Thymus (tissue), 11 donors: ENCODE measurements at regions not wholly inside any gene's neighbourhood (a gene's known extent, or its start where the extent isn't known, plus 50 kb on each side); places are given as distances from the start of the nearest gene placed in this dataset.
"Not testable (repeated sequence)": the region's sequence is repeated elsewhere in the genome, so short reads cannot be mapped to it uniquely, and the experiment has no call there.

Source experiments
- DNase-seq, 9 donors: peaks; one replicate each; pipeline ENCODE4 v3.0.0-alpha.2; 2013; ENCODE audit warnings: low spot score in 9 of 9, low read depth in 6 of 9, missing footprints in 1 of 9
- H3K27ac ChIP-seq, 2 donors: one replicate each; pipeline ENCODE4 v1.5.1; 2013; ENCODE audit warnings: control low read depth in 1 of 2, low read depth in 1 of 2, low read length in 1 of 2, mild to moderate bottlenecking in 1 of 2, moderate library complexity in 1 of 2
- H3K27me3 ChIP-seq, 2 donors: one replicate each; pipeline ENCODE4 v1.5.1; 2013; ENCODE audit warnings: low read length in 1 of 2; ENCODE audit not compliant: control insufficient read depth in 2 of 2, insufficient read depth in 1 of 2
- H3K36me3 ChIP-seq, 2 donors: one replicate each; pipeline ENCODE4 v1.5.1; 2013; ENCODE audit warnings: low read length in 1 of 2, mild to moderate bottlenecking in 1 of 2, moderate library complexity in 1 of 2; ENCODE audit not compliant: control insufficient read depth in 2 of 2, insufficient read depth in 2 of 2
- H3K4me1 ChIP-seq, 2 donors: one replicate each; pipeline ENCODE4 v1.5.1; 2013; ENCODE audit warnings: low read length in 2 of 2; ENCODE audit not compliant: control insufficient read depth in 2 of 2, insufficient read depth in 2 of 2
- H3K4me3 ChIP-seq, 2 donors: one replicate each; pipeline ENCODE4 v1.5.1; 2013; ENCODE audit warnings: low read length in 2 of 2, control low read depth in 1 of 2, mild to moderate bottlenecking in 1 of 2
- H3K9me3 ChIP-seq, 2 donors: one replicate each; pipeline ENCODE4 v1.5.1; 2013; ENCODE audit warnings: low read length in 1 of 2, mild to moderate bottlenecking in 1 of 2; ENCODE audit not compliant: control insufficient read depth in 2 of 2, insufficient read depth in 1 of 2
- WGBS: extraction: QIAGEN DNeasy Blood & Tissue Kit; methylation state at CpG from one replicate; pipeline ENCODE4 v1.1.7; 2013; 5-methylcytosine and 5-hydroxymethylcytosine counted together
- donor health status: healthy.

DNA sequence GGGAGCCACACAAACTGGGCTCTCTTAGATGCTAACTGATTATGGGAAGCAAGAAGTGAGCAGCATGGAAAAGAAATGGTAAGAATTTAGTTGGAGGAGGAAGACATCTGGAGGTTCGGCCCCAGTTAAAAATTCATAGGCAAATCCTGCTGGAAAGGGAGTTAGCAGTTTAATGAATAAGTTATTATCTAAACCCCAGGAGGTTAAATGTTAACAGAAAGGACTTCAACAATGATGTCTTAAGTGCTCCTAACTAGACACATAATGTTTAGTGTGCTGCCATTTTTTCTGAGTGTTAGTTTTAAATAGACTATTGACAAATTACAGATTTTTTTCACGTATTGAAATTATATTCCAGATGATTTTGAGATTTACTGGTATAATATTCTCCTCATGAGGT lies 1265.3 kb upstream of the ADGRL2 start:
- no peak for DNase-seq
- no peaks in the 10 kb centered on the region for H3K9me3 ChIP-seq
- H3K4me3 ChIP-seq, result no peak overlapping the region
- H3K36me3 ChIP-seq, result no peaks in the 10 kb centered on the region
- 84% methylated on average over 2 of the region's 2 CpGs for WGBS
- H3K4me1 ChIP-seq, result no peaks in the 10 kb centered on the region
- H3K27ac ChIP-seq, result no peak overlapping the region
- H3K27me3 ChIP-seq, result no peaks in the 10 kb centered on the region

GRCh38 chr1:80534606-80535360 lies 1266.0 kb upstream of the ADGRL2 start:
- DNase-seq, result no peak
- WGBS, result 89% methylated on average over 2 of the region's 2 CpGs

DNA sequence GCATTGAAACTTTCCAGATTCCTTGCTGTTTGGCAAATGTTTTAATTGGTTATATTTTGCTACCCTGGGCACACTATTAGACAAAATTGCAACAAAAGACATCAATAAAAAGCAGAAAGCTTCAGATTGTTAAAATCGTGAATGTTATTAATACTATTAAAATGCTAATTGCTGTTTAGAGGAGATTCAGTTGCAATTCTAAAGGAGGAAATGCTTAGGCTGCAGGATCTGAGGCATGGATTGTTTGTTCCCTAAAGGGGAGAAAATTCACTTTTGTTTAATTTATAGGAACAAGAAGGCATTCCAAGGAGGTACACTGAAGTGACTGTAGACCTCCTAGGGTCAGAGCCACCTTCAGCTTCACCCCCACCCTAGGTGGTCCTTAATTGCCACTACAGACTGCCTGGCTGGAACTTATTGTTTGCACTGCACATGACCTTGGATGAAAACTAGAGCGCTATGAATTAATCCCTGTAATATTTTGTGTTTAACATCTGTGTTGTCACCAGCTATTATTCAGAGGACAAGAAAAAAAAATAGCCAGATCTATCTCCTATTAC lies 1266.9 kb upstream of the ADGRL2 start:
- Histone ChIP-seq H3K36me3 (no peaks in the 10 kb centered on the region), H3K4me1 (no peaks in the 10 kb centered on the region), H3K4me3 (no peak overlapping the region), H3K27me3 (no peaks in the 10 kb centered on the region), H3K27ac (no peak overlapping the region), H3K9me3 (no peaks in the 10 kb centered on the region)
- 31% methylated on average over 2 of the region's 2 CpGs for WGBS
- DNase-seq, result no peak

More at GRCh38 chr1:80534606-80535360, 1266.0 kb upstream of the ADGRL2 start:
- Histone ChIP-seq H3K27me3 (no peaks in the 10 kb centered on the region), H3K4me1 (no peaks in the 10 kb centered on the region), H3K36me3 (no peaks in the 10 kb centered on the region), H3K4me3 (no peak overlapping the region), H3K9me3 (no peaks in the 10 kb centered on the region), H3K27ac (no peak overlapping the region)

DNA sequence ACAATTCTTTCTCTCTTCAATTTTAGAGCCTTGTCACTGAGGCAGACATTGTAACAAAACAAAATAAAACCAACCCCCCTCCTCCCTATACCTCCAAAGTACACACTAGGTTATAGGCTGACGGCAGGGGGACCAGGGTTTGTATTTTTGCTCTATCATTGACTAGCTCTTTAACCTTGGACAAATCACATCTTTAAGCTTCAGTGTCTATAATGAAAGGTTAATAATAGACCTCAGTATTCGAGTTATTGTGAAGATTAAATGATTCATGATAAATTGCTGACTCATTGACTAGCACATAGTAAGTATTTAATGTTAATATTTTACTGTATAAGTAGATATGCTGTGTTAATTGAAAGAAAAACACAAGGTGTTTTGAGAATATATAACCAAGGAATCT lies 1267.6 kb upstream of the ADGRL2 start:
- no peak for DNase-seq
- no peak overlapping the region for H3K27ac ChIP-seq
- 75% methylated on average over 2 of the region's 2 CpGs for WGBS
- H3K36me3 ChIP-seq, result no peaks in the 10 kb centered on the region
- H3K4me3 ChIP-seq, result no peak overlapping the region
- no peaks in the 10 kb centered on the region for H3K27me3 ChIP-seq
- H3K9me3 ChIP-seq, result no peaks in the 10 kb centered on the region
- H3K4me1 ChIP-seq, result no peaks in the 10 kb centered on the region

GRCh38 chr1:80531182-80531581 lies 1269.6 kb upstream of the ADGRL2 start:
- Histone ChIP-seq H3K9me3 (no peaks in the 10 kb centered on the region), H3K27ac (no peak overlapping the region), H3K4me1 (no peaks in the 10 kb centered on the region), H3K27me3 (no peaks in the 10 kb centered on the region), H3K36me3 (no peaks in the 10 kb centered on the region), H3K4me3 (no peak overlapping the region)
- peak in 7 of 9 donors; percentile 0 to 67 (median 13) for DNase-seq
- WGBS, result 42% methylated on average over 2 of the region's 2 CpGs

DNA sequence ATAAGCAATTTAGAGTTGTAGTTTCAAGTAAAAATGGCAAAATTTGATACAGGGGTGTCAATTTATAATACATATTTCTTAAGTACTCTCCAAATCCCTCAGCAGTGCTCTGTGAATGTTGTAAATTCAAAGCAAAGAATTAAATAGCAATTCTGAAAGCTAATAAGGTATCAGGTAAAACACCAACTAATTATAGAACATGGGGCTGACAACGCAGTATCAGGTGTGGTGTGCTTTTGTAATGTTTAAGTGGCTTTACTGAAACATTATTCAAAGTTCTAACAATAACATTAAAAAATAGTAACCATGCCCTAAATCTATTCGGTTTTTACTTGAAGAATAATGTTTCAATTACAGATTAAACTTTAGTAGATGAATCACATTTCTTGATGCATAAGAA lies 1271.2 kb upstream of the ADGRL2 start:
- WGBS, result 91% methylated on average over 2 of the region's 2 CpGs
- H3K9me3 ChIP-seq, result no peaks in the 10 kb centered on the region
- H3K4me3 ChIP-seq, result no peak overlapping the region
- H3K27ac ChIP-seq, result no peak overlapping the region
- no peaks in the 10 kb centered on the region for H3K27me3 ChIP-seq
- H3K4me1 ChIP-seq, result no peaks in the 10 kb centered on the region
- H3K36me3 ChIP-seq, result no peaks in the 10 kb centered on the region
- DNase-seq, result no peak

GRCh38 chr1:80523861-80524260 lies 1276.9 kb upstream of the ADGRL2 start:
- 73% methylated on average over 1 of the region's 1 CpG for WGBS
- H3K27me3 ChIP-seq, result no peaks in the 10 kb centered on the region
- H3K4me1 ChIP-seq, result no peaks in the 10 kb centered on the region
- no peaks in the 10 kb centered on the region for H3K36me3 ChIP-seq
- H3K9me3 ChIP-seq, result no peaks in the 10 kb centered on the region
- DNase-seq, result no peak
- H3K4me3 ChIP-seq, result no peak overlapping the region
- no peak overlapping the region for H3K27ac ChIP-seq

- H3K9me3 ChIP-seq, DNase-seq, H3K36me3 ChIP-seq, H3K27me3 ChIP-seq, H3K4me3 ChIP-seq, H3K4me1 ChIP-seq, H3K27ac ChIP-seq: not testable (repeated sequence)
Observed at GRCh38 chr1:80523071-80523470, 1277.7 kb upstream of the ADGRL2 start.

DNA sequence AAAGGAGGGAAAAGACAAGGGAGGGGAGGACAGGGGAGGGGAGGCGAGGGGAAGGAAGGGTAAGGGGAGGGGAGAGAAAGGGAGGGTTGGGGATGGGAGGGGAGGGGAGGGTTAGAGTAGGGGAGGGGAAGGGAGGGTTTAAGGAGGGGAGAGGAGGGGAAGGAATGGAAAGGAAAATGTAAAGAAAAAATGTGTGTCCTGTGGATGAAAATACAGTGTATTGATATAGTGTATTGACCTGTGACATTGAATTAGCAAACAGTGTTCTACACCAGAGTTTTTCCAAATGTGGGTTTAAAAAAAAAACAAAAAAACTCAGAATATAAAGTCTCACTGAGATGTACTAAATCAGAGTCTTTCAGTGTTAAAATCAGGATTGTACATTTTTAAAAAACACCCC lies 1279.8 kb upstream of the ADGRL2 start:
- no peaks in the 10 kb centered on the region for H3K27me3 ChIP-seq
- no peaks in the 10 kb centered on the region for H3K36me3 ChIP-seq
- no peaks in the 10 kb centered on the region for H3K4me1 ChIP-seq
- no peak overlapping the region for H3K27ac ChIP-seq
- DNase-seq, result no peak
- no peak overlapping the region for H3K4me3 ChIP-seq
- no peaks in the 10 kb centered on the region for H3K9me3 ChIP-seq
- 96% methylated on average over 1 of the region's 1 CpG for WGBS
